Neural progenitor cell (in vitro differentiated cells): ENCODE measurements at regions not wholly inside any gene's neighbourhood (a gene's known extent, or its start where the extent isn't known, plus 50 kb on each side); places are given as distances from the start of the nearest gene placed in this dataset.

Experiments used
- DNase-seq: peaks from one replicate; pipeline ENCODE4 v3.0.0-alpha.2; 2016; ENCODE audit warnings: low spot score
- H2AFZ ChIP-seq: fragments of 200-600 bp; sonication (generic); replicated peaks from 2 replicates; pipeline ENCODE4 v1.6.1; 2016; ENCODE audit warnings: antibody characterized with exemption
- H3F3A ChIP-seq: fragments of 200-600 bp; sonication (generic); 2 replicates; pipeline ENCODE4 v1.6.1; 2016; ENCODE audit warnings: antibody characterized with exemption, low read depth
- H3K27ac ChIP-seq: fragments of 200-600 bp; sonication (generic); 2 replicates; pipeline ENCODE4 v1.5.1; 2016; ENCODE audit warnings: mild to moderate bottlenecking
- H3K27me3 ChIP-seq: fragments of 200-600 bp; sonication (generic); 2 replicates; pipeline ENCODE4 v1.6.1; 2016; ENCODE audit warnings: mild to moderate bottlenecking, moderate library complexity
- H3K36me3 ChIP-seq: fragments of 200-600 bp; sonication (generic); 2 replicates; pipeline ENCODE4 v1.5.1; 2016
- H3K4me1 ChIP-seq: fragments of 200-600 bp; sonication (generic); 2 replicates; pipeline ENCODE4 v1.6.1; 2016; ENCODE audit warnings: mixed run types
- H3K4me2 ChIP-seq: fragments of 200-600 bp; sonication (generic); 2 replicates; pipeline ENCODE4 v1.6.1; 2016
- H3K4me3 ChIP-seq: fragments of 200-600 bp; sonication (generic); 2 replicates; pipeline ENCODE4 v1.5.1; 2016
- H3K79me2 ChIP-seq: fragments of 200-600 bp; sonication (generic); 2 replicates; pipeline ENCODE4 v1.6.1; 2016; ENCODE audit warnings: low read depth
- H3K9ac ChIP-seq: fragments of 200-600 bp; sonication (generic); 2 replicates; pipeline ENCODE4 v1.6.1; 2016
- H3K9me3 ChIP-seq: fragments of 200-600 bp; sonication (generic); 2 replicates; pipeline ENCODE4 v1.5.1; 2016; ENCODE audit warnings: low read depth
- H4K20me1 ChIP-seq: fragments of 200-600 bp; sonication (generic); 2 replicates; pipeline ENCODE4 v1.6.1; 2016; ENCODE audit warnings: low read depth
- H3K27ac Mint-ChIP-seq: 3 replicates; pipeline ENCODE4 v1.8.0; 2021; ENCODE audit warnings: mixed read lengths
- H3K27me3 Mint-ChIP-seq: 2 replicates; pipeline ENCODE4 v1.8.0; 2022; ENCODE audit warnings: low read depth, mild to moderate bottlenecking, inconsistent platforms, moderate library complexity, mixed read lengths; ENCODE audit not compliant: insufficient read depth
- H3K36me3 Mint-ChIP-seq: 3 replicates; pipeline ENCODE4 v1.8.0; 2021; ENCODE audit warnings: mixed read lengths
- H3K4me1 Mint-ChIP-seq: 3 replicates; pipeline ENCODE4 v1.8.0; 2021; ENCODE audit warnings: mixed read lengths
- H3K4me3 Mint-ChIP-seq: 3 replicates; pipeline ENCODE4 v1.8.0; 2021; ENCODE audit warnings: mild to moderate bottlenecking, moderate library complexity, mixed read lengths
- H3K9me3 Mint-ChIP-seq: 3 replicates; pipeline ENCODE4 v1.8.0; 2020; ENCODE audit warnings: mixed read lengths
- EZH2 ChIP-seq: fragments of 200-600 bp; sonication (generic); IDR thresholded peaks from 2 replicates; pipeline ENCODE4 v1.6.1; 2017; ENCODE audit warnings: antibody characterized with exemption, mild to moderate bottlenecking, moderate library complexity
- EZH2phosphoT487 ChIP-seq: fragments of 200-600 bp; sonication (generic); IDR thresholded peaks from 2 replicates; pipeline ENCODE4 v1.6.1; 2017; ENCODE audit warnings: antibody characterized with exemption
- TF ChIP-seq, protein P1 (sequence below): fragments of 200-600 bp; sonication (generic); IDR thresholded peaks from 2 replicates; pipeline ENCODE4 v1.5.1; 2017; ENCODE audit warnings: antibody characterized with exemption, mild to moderate bottlenecking

DNA sequence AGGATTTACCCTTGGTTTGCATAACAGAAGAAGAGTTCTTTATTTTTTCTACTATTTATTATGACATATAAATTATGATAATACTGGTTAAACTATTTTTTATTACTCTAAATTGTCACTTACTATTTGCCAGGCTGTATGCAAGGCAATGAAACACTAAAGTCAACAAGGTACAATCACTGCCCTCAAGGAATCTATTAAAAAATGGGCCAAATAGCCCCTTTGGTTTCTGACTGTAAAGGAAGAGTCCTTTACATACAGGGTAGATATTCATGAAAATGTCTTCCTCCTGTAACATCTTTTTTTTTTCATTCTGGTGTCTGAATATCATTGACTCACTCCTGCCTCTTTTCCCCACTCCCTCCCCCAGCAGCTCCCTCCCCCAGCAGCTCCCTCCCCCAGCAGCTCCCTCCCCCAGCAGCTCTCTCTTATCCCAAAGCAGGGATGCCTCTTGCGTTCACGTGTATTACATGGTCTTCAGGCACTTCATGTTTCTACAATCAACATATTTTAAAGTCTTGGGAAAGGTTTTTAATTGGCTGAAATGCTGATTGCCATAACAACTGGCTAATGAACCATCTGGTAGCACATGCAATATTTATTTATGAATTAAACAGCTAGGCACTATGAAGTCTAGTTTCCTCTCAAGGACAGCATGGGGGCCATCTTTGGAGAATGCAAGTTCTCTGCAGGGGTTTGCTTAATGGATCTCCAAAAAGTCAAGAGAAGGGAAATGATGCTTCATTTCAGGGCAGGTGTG, 400.4 kb upstream of the PLXNA2 start:
- no peaks in the 10 kb centered on the region for H3K36me3 ChIP-seq
- H3K4me3 ChIP-seq = no peak overlapping the region
- no peaks in the 10 kb centered on the region for H4K20me1 ChIP-seq
- no peak for DNase-seq
- H3K27ac ChIP-seq = no peak overlapping the region
- H3K27me3 ChIP-seq = no peaks in the 10 kb centered on the region
- no peak overlapping the region for H3K27ac Mint-ChIP-seq
- H3K79me2 ChIP-seq = no peaks in the 10 kb centered on the region
- no peaks in the 10 kb centered on the region for H3F3A ChIP-seq
- H3K9ac ChIP-seq = no peak overlapping the region
- H3K4me1 ChIP-seq = peaks cover 8% of the 10 kb centered on the region
- H3K9me3 Mint-ChIP-seq = peaks cover 2% of the 10 kb centered on the region
- no peak overlapping the region for H3K4me2 ChIP-seq
- peaks cover 2% of the 10 kb centered on the region for H3K27me3 Mint-ChIP-seq
- H3K36me3 Mint-ChIP-seq = no peaks in the 10 kb centered on the region
- H3K4me1 Mint-ChIP-seq = peaks cover 8% of the 10 kb centered on the region
- H3K9me3 ChIP-seq = no peaks in the 10 kb centered on the region
- TF ChIP-seq, protein P1, sequence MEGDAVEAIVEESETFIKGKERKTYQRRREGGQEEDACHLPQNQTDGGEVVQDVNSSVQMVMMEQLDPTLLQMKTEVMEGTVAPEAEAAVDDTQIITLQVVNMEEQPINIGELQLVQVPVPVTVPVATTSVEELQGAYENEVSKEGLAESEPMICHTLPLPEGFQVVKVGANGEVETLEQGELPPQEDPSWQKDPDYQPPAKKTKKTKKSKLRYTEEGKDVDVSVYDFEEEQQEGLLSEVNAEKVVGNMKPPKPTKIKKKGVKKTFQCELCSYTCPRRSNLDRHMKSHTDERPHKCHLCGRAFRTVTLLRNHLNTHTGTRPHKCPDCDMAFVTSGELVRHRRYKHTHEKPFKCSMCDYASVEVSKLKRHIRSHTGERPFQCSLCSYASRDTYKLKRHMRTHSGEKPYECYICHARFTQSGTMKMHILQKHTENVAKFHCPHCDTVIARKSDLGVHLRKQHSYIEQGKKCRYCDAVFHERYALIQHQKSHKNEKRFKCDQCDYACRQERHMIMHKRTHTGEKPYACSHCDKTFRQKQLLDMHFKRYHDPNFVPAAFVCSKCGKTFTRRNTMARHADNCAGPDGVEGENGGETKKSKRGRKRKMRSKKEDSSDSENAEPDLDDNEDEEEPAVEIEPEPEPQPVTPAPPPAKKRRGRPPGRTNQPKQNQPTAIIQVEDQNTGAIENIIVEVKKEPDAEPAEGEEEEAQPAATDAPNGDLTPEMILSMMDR = no peak
- TF ChIP-seq EZH2 (no peak), EZH2phosphoT487 (no peak)
- no peak overlapping the region for H2AFZ ChIP-seq
- H3K4me3 Mint-ChIP-seq = no peak overlapping the region

DNA sequence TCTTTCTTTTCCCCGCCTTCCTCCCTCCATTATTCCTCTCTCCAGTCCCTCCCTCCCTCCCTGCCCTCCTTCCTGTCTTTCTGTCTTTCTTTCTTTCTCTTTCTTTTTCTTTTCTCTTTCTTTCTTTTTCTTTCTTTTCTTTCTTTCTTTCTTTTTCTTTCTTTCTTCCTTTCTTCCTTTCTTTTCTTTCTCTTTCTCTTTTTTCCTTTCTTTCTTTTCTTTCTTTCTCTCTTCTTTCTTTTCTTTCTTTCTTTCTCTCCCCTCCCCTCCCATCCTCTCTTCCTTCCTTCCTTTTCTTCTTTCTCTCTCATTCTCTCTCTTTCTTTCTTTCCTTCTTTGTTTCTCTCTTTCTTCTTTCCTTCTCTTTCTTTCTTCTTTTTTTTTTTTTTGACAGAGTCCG, 402.2 kb upstream of the PLXNA2 start:
- H4K20me1 ChIP-seq = no peaks in the 10 kb centered on the region
- TF ChIP-seq EZH2phosphoT487 (no peak), EZH2 (no peak)
- TF ChIP-seq, protein P1 = no peak
- DNase-seq = no peak
- H3K9me3 Mint-ChIP-seq = no peaks in the 10 kb centered on the region
- H3K27me3 ChIP-seq = no peaks in the 10 kb centered on the region
- H2AFZ ChIP-seq = no peak overlapping the region
- no peak overlapping the region for H3K9ac ChIP-seq
- H3K27ac Mint-ChIP-seq = no peak overlapping the region
- no peak overlapping the region for H3K4me3 ChIP-seq
- H3K27ac ChIP-seq = no peak overlapping the region
- no peaks in the 10 kb centered on the region for H3K36me3 Mint-ChIP-seq
- H3F3A ChIP-seq = no peaks in the 10 kb centered on the region
- H3K36me3 ChIP-seq = no peaks in the 10 kb centered on the region
- H3K4me1 ChIP-seq = peaks cover 8% of the 10 kb centered on the region
- no peak overlapping the region for H3K4me2 ChIP-seq
- no peaks in the 10 kb centered on the region for H3K79me2 ChIP-seq
- no peak overlapping the region for H3K4me3 Mint-ChIP-seq
- H3K27me3 Mint-ChIP-seq = no peaks in the 10 kb centered on the region
- peaks cover 9% of the 10 kb centered on the region for H3K4me1 Mint-ChIP-seq
- H3K9me3 ChIP-seq = no peaks in the 10 kb centered on the region

DNA sequence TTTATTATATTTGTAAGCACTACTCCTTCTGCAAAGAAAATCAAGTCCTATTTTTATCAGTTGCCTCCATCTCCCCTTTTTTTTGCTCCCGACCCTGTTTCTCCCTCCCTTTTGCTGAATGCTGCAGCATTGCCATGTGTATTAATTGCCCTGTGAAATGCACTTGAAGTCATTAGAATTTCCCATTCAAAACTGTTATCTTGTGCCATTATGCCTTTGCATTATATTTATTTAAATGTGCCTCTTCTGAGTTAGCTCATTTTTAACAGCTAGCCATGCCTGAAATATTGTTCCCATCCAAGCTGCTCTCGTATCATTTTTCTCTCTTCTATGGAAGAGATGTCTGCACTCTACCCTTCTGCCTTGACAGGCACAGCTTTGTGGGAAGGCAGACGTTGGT, 404.0 kb upstream of the PLXNA2 start:
- Histone ChIP-seq H3K4me3 (no peak overlapping the region), H3K9me3 (no peaks in the 10 kb centered on the region), H4K20me1 (no peaks in the 10 kb centered on the region), H3K36me3 (no peaks in the 10 kb centered on the region), H3K79me2 (no peaks in the 10 kb centered on the region), H3F3A (no peaks in the 10 kb centered on the region), H2AFZ (no peak overlapping the region), H3K4me2 (no peak overlapping the region), H3K27me3 (no peaks in the 10 kb centered on the region), H3K4me1 (peaks cover 1% of the 10 kb centered on the region), H3K9ac (no peak overlapping the region), H3K27ac (no peak overlapping the region)
- TF ChIP-seq EZH2phosphoT487 (no peak), EZH2 (no peak)
- TF ChIP-seq, protein P1 = no peak
- no peak for DNase-seq
- Mint-ChIP-seq H3K9me3 (no peaks in the 10 kb centered on the region), H3K4me3 (no peak overlapping the region), H3K36me3 (no peaks in the 10 kb centered on the region), H3K27ac (no peak overlapping the region), H3K27me3 (no peaks in the 10 kb centered on the region), H3K4me1 (peaks cover 19% of the 10 kb centered on the region)
